Panc1 (cell line): ENCODE measurements at regions not wholly inside any gene's neighbourhood (a gene's known extent, or its start where the extent isn't known, plus 50 kb on each side); places are given as distances from the start of the nearest gene placed in this dataset.
A peak's percentile ranks its signal among the peaks of the same experiment; 100 is the strongest.

ENCODE experiments used
- ATAC-seq: fragments of 200-7000 bp; cut with Tn5 transposase; 2 replicates; pipeline ENCODE4 v1.9.1; 2020; ENCODE audit warnings: mild to moderate bottlenecking, moderate library complexity
- BruUV-seq: library from RNA; stranded (reverse); fragments of 400-500 nt; replicated peaks from 2 replicates; lab custom pipeline; 2021; lab: Mats Ljungman, UMichigan
- CTCF ChIA-PET: fragments of 300-600 bp; sonication (Branson Sonifier 250); formaldehyde crosslinking; loops from one replicate; lab custom pipeline; 2022; ENCODE audit warnings: antibody characterized with exemption; lab: Charles Lee
- POLR2A ChIA-PET: fragments of 300-600 bp; sonication (Branson Sonifier 250); formaldehyde crosslinking; loops from one replicate; lab custom pipeline; 2022; ENCODE audit warnings: antibody characterized with exemption; lab: Charles Lee
- DNase-seq: peaks from one replicate; pipeline ENCODE4 v3.0.0-alpha.2; 2010; ENCODE audit warnings: low read depth, low spot score
- H3K27ac ChIP-seq: 2 replicates; pipeline ENCODE4 v1.5.1; 2011; ENCODE audit warnings: mild to moderate bottlenecking, low read length, inconsistent platforms
- H3K27me3 ChIP-seq: fragments of 200-500 bp; sonication (Bioruptor generic); 2 replicates; pipeline ENCODE4 v1.6.0; 2014; ENCODE audit warnings: low read length, inconsistent platforms; ENCODE audit not compliant: control insufficient read depth, insufficient read depth
- H3K36me3 ChIP-seq: fragments of 200-500 bp; sonication (Bioruptor generic); 2 replicates; pipeline ENCODE4 v1.5.1; 2014; ENCODE audit warnings: inconsistent platforms, mild to moderate bottlenecking, low read length, moderate library complexity; ENCODE audit not compliant: control insufficient read depth, insufficient read depth
- H3K4me1 ChIP-seq: 2 replicates; pipeline ENCODE4 v1.5.1; 2011; ENCODE audit warnings: inconsistent platforms, mild to moderate bottlenecking, low read length, moderate library complexity; ENCODE audit not compliant: control insufficient read depth, insufficient read depth
- H3K4me3 ChIP-seq, 2 experiments: 2 replicates each; pipeline ENCODE4 v1.5.1; 2011 to 2012; ENCODE audit warnings: low read depth in 2 of 2, low read length in 2 of 2, mild to moderate bottlenecking in 2 of 2, inconsistent platforms in 1 of 2, moderate library complexity in 1 of 2
- H3K9me3 ChIP-seq: fragments of 200-500 bp; sonication (Bioruptor generic); 2 replicates; pipeline ENCODE4 v1.5.1; 2014; ENCODE audit warnings: low read depth, mild to moderate bottlenecking, inconsistent platforms, low read length, moderate library complexity; ENCODE audit not compliant: control insufficient read depth, insufficient read depth
- POLR2AphosphoS5 ChIP-seq: IDR thresholded peaks from 2 replicates; pipeline ENCODE4 v1.6.1; 2012; ENCODE audit warnings: mild to moderate bottlenecking, low read depth, low read length, moderate library complexity
- SIN3A ChIP-seq: IDR thresholded peaks from 2 replicates; pipeline ENCODE4 v1.6.1; 2012; ENCODE audit warnings: low read depth, mild to moderate bottlenecking, low read length, moderate library complexity, borderline replicate concordance; ENCODE audit not compliant: insufficient read depth
- TCF7L2 ChIP-seq: IDR thresholded peaks from 2 replicates; pipeline ENCODE4 v1.6.1; 2011; ENCODE audit warnings: mild to moderate bottlenecking, low read depth, low read length, inconsistent platforms
- in situ Hi-C: cut with HindIII; loops from 2 replicates; pipeline ENCODE4 v1.10.0; 2016; ENCODE audit warnings: low sequenced_read_pairs, low pct_unique_long_range_greater_than_20kb
- intact Hi-C: fragments of 100-400 bp; cut with micrococcal nuclease; formaldehyde crosslinking; loops from one replicate; pipeline ENCODE4 v1.10.0; 2022; ENCODE audit not compliant: unreplicated experiment
- TF ChIP-seq, protein P1 (sequence below): fragments of 450-650 bp; IDR thresholded peaks from 2 replicates; pipeline ENCODE4 v1.5.1; 2017; ENCODE audit warnings: mild to moderate bottlenecking
- TF ChIP-seq, protein P2 (sequence below), 2 experiments: IDR thresholded peaks; 2 replicates each; pipeline ENCODE4 v1.6.1; 2011 to 2012; ENCODE audit warnings: low read depth in 2 of 2, control low read depth in 1 of 2, low read length in 1 of 2, mild to moderate bottlenecking in 1 of 2, moderate library complexity in 1 of 2; ENCODE audit not compliant: insufficient read depth in 1 of 2

DNA sequence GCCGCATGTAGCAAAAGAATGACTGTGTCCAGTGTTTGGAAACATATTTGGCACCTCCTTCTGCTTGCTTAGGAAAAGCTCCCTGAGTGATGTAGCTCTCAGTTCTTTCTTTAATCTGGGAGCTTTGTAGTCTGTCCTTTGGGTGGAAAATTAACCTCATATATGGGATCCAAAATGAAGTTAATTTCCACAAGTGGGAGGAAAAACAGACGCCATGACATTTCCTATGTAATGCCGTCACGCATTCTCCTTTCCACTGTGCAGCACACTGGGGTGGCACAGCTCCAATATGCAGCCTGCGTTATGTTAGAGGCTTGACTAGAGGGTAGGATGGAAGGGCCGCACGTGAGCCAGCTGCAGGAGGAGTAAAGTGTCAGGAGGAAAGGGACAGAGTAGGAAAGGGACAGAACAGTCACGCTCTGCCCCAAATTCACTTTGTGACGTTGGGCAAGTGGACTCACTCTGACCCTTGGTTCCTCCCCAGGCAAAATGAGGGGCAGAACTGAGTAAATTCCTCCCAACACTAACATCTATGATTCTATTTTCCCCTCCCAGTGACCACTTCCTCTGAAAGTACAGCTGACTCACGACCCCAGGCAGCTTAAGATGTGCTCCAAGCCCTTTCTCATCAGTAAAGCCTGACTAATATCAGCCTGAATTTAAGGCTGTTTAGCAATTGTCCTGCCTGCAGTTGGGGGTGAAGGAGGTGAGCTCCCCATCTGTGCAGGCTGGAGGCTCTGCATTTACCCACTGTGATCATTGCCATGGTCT is 176.5 kb upstream of the PFN2 start:
- H3K27ac ChIP-seq = no peak overlapping the region
- H3K4me1 ChIP-seq = no peaks in the 10 kb centered on the region
- POLR2A ChIA-PET = interaction anchor here (0.6 kb wide), 1 partner anchor 166 kb away, joined by 7 read pairs; no protein-coding TSS in a partner anchor
- CTCF ChIA-PET = no interaction called here
- TF ChIP-seq, protein P1, sequence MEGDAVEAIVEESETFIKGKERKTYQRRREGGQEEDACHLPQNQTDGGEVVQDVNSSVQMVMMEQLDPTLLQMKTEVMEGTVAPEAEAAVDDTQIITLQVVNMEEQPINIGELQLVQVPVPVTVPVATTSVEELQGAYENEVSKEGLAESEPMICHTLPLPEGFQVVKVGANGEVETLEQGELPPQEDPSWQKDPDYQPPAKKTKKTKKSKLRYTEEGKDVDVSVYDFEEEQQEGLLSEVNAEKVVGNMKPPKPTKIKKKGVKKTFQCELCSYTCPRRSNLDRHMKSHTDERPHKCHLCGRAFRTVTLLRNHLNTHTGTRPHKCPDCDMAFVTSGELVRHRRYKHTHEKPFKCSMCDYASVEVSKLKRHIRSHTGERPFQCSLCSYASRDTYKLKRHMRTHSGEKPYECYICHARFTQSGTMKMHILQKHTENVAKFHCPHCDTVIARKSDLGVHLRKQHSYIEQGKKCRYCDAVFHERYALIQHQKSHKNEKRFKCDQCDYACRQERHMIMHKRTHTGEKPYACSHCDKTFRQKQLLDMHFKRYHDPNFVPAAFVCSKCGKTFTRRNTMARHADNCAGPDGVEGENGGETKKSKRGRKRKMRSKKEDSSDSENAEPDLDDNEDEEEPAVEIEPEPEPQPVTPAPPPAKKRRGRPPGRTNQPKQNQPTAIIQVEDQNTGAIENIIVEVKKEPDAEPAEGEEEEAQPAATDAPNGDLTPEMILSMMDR = no peak
- TF ChIP-seq, protein P2, sequence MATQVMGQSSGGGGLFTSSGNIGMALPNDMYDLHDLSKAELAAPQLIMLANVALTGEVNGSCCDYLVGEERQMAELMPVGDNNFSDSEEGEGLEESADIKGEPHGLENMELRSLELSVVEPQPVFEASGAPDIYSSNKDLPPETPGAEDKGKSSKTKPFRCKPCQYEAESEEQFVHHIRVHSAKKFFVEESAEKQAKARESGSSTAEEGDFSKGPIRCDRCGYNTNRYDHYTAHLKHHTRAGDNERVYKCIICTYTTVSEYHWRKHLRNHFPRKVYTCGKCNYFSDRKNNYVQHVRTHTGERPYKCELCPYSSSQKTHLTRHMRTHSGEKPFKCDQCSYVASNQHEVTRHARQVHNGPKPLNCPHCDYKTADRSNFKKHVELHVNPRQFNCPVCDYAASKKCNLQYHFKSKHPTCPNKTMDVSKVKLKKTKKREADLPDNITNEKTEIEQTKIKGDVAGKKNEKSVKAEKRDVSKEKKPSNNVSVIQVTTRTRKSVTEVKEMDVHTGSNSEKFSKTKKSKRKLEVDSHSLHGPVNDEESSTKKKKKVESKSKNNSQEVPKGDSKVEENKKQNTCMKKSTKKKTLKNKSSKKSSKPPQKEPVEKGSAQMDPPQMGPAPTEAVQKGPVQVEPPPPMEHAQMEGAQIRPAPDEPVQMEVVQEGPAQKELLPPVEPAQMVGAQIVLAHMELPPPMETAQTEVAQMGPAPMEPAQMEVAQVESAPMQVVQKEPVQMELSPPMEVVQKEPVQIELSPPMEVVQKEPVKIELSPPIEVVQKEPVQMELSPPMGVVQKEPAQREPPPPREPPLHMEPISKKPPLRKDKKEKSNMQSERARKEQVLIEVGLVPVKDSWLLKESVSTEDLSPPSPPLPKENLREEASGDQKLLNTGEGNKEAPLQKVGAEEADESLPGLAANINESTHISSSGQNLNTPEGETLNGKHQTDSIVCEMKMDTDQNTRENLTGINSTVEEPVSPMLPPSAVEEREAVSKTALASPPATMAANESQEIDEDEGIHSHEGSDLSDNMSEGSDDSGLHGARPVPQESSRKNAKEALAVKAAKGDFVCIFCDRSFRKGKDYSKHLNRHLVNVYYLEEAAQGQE (IDR thresholded peaks at IDR 0.05; ENCODE audit: insufficient read depth in 1 of 2, low read depth in 2 of 2, low read length in 1 of 2) = no peak
- TF ChIP-seq TCF7L2 (no peak), POLR2AphosphoS5 (no peak), SIN3A (no peak)
- intact Hi-C loops = no loop called here
- peak; percentile 60 for ATAC-seq
- H3K4me3 ChIP-seq = no peak overlapping the region
- in situ Hi-C loops = no loop called here
- no TSS peak for BruUV-seq
- H3K36me3 ChIP-seq = no peaks in the 10 kb centered on the region
- DNase-seq = no peak
- no peaks in the 10 kb centered on the region for H3K27me3 ChIP-seq
- no peaks in the 10 kb centered on the region for H3K9me3 ChIP-seq

DNA sequence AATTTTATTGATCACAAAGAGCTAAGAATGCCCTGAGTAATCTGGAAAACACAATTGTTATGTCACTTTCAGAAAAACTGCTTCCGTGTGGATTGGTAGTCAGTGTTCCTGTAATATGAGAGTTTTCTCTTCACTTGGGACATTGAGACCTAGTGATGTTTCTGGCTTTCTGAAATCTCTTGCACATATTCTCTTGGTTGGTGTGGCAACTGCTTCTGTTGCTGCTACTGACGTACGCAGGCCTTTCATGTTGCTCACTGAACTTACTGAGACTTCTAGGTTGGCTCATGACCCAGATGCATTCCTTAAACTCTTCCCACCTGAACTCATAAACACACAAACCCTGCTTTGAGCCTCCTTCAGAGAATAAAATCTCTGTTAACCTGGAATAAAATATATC is 175.0 kb upstream of the PFN2 start:
- in situ Hi-C loops (no loop called here), intact Hi-C loops (no loop called here)
- DNase-seq = no peak
- no peak for ATAC-seq
- no TSS peak for BruUV-seq
- ChIA-PET POLR2A (no interaction called here), CTCF (no interaction called here)
- TF ChIP-seq POLR2AphosphoS5 = no peak
- no peak for TF ChIP-seq TCF7L2
- TF ChIP-seq, protein P2 (IDR thresholded peaks at IDR 0.05; ENCODE audit: insufficient read depth in 1 of 2, low read depth in 2 of 2, low read length in 1 of 2) = no peak
- no peak for TF ChIP-seq SIN3A
- TF ChIP-seq, protein P1 = no peak
- H3K27me3 ChIP-seq = no peaks in the 10 kb centered on the region
- no peaks in the 10 kb centered on the region for H3K4me1 ChIP-seq
- no peak overlapping the region for H3K27ac ChIP-seq
- no peaks in the 10 kb centered on the region for H3K36me3 ChIP-seq
- H3K4me3 ChIP-seq = no peak overlapping the region
- no peaks in the 10 kb centered on the region for H3K9me3 ChIP-seq
